ENCODE measurements at regions not wholly inside any gene's neighbourhood (a gene's known extent, or its start where the extent isn't known, plus 50 kb on each side); places are given as distances from the start of the nearest gene placed in this dataset.

- H3K27ac ChIP-seq (ENCODE audit: extremely low read depth, low read depth, low read length): no peak overlapping the region
- DNase-seq (ENCODE audit: extremely low read depth in 1 of 4, low spot score in 3 of 4) (no peak), FAIRE-seq (no peak), ATAC-seq (no peak)
- POLR2A ChIA-PET: no interaction called here
- no peak overlapping the region for H2AFZ ChIP-seq (ENCODE audit: low read depth, low read length)
- CTCF ChIA-PET (ENCODE audit: low intra/inter-chr PET ratio): no interaction called here
- intact Hi-C loops (cut with micrococcal nuclease): no loop called here
- H3K9ac ChIP-seq (ENCODE audit: insufficient read depth in 1 of 2, low read depth in 2 of 2, low read length in 2 of 2): no peak overlapping the region
- H3K27me3 ChIP-seq (ENCODE audit: control insufficient read depth in 2 of 2, insufficient read depth in 2 of 2, low read length in 2 of 2): no peaks in the 10 kb centered on the region
- 0% methylated on average over 1 of the region's 1 CpG for WGBS (ENCODE audit: insufficient coverage, low coverage, missing lambda C conversion rate)
- H4K20me1 ChIP-seq (replicated peaks; ENCODE audit: control insufficient read depth, insufficient read depth, low read length): no peaks in the 10 kb centered on the region
- H3K9me1 ChIP-seq (ENCODE audit: control insufficient read depth, insufficient read depth, low read length): no peaks in the 10 kb centered on the region
- no peak overlapping the region for H3K4me3 ChIP-seq
- H3K4me2 ChIP-seq (ENCODE audit: insufficient read depth, low read length): no peak overlapping the region
- no peaks in the 10 kb centered on the region; the same call in 1 of the 2 replicates for H3K9me3 ChIP-seq (replicated peaks; ENCODE audit: control insufficient read depth, insufficient read depth, low read depth, low read length)
- TF ChIP-seq GTF2F1 (IDR thresholded peaks at IDR 0.05; ENCODE audit: low read depth, low read length) (no peak), ETS2 (tag; IDR thresholded peaks at IDR 0.05; ENCODE audit: borderline replicate concordance, poor library complexity, severe bottlenecking) (no peak), BRCA1 (IDR thresholded peaks at IDR 0.05) (no peak), BRCA1 (CRISPR knock-in tag; IDR thresholded peaks at IDR 0.05) (no peak), RBM22 (IDR thresholded peaks at IDR 0.05; ENCODE audit: low read depth, low read length, poor library complexity, severe bottlenecking) (no peak)
- no peaks in the 10 kb centered on the region for H3K36me3 ChIP-seq (ENCODE audit: control insufficient read depth, insufficient read depth, low read length)
- in situ Hi-C loops (cut with MboI): no loop called here
- BruUV-seq (replicated peaks): no TSS peak
- no peaks in the 10 kb centered on the region for H3K79me2 ChIP-seq (ENCODE audit: control insufficient read depth, insufficient read depth, low read length)
- H3K4me1 ChIP-seq (replicated peaks in 1 of 2; ENCODE audit: control insufficient read depth in 2 of 2, insufficient read depth in 2 of 2, low read length in 2 of 2): no peaks in the 10 kb centered on the region
Observed at GRCh38 chr10:59505926-59506325, 143.6 kb upstream of the FAM13C start.

GRCh38 chr10:59499460-59499859, 137.1 kb upstream of the FAM13C start:
- no peak for FAIRE-seq
- in situ Hi-C loops (cut with MboI): no loop called here
- TF ChIP-seq MAZ (CRISPR knock-in tag; conservative IDR thresholded peaks at IDR 0.05 in 1 of 2, IDR thresholded peaks at IDR 0.05 in 1 of 2): no peak
- TF ChIP-seq ID3 (CRISPR knock-in tag; IDR thresholded peaks at IDR 0.05): no peak
- TF ChIP-seq ID3 (tag; IDR thresholded peaks at IDR 0.05): no peak
- no peak for TF ChIP-seq ZBTB2 (IDR thresholded peaks at IDR 0.05)
- no peak for TF ChIP-seq BACH1 (tag; IDR thresholded peaks at IDR 0.05)
- no peak for TF ChIP-seq MCM2 (IDR thresholded peaks at IDR 0.05; ENCODE audit: low read depth)
- TF ChIP-seq NCOR1 (IDR thresholded peaks at IDR 0.05): no peak
- no peak for TF ChIP-seq THAP12 (CRISPR knock-in tag; IDR thresholded peaks at IDR 0.05)
- no peak for TF ChIP-seq ZBED1 (IDR thresholded peaks at IDR 0.05)
- TF ChIP-seq MIER1 (IDR thresholded peaks at IDR 0.05; ENCODE audit: low read depth): no peak

More at GRCh38 chr10:59499460-59499859, 137.1 kb upstream of the FAM13C start:
- Histone ChIP-seq H3K4me3 (no peak overlapping the region), H3K4me2 (ENCODE audit: insufficient read depth, low read length) (no peak overlapping the region), H4K20me1 (replicated peaks; ENCODE audit: control insufficient read depth, insufficient read depth, low read length) (no peaks in the 10 kb centered on the region), H3K9ac (ENCODE audit: insufficient read depth in 1 of 2, low read depth in 2 of 2, low read length in 2 of 2) (no peak overlapping the region), H2AFZ (ENCODE audit: low read depth, low read length) (no peak overlapping the region), H3K9me3 (replicated peaks; ENCODE audit: control insufficient read depth, insufficient read depth, low read depth, low read length) (peaks cover 3% of the 10 kb centered on the region; the same call in 1 of the 2 replicates), H3K9me1 (ENCODE audit: control insufficient read depth, insufficient read depth, low read length) (no peaks in the 10 kb centered on the region), H3K27me3 (ENCODE audit: control insufficient read depth in 2 of 2, insufficient read depth in 2 of 2, low read length in 2 of 2) (no peaks in the 10 kb centered on the region), H3K4me1 (replicated peaks in 1 of 2; ENCODE audit: control insufficient read depth in 2 of 2, insufficient read depth in 2 of 2, low read length in 2 of 2) (no peaks in the 10 kb centered on the region), H3K27ac (ENCODE audit: extremely low read depth, low read depth, low read length) (no peak overlapping the region), H3K79me2 (ENCODE audit: control insufficient read depth, insufficient read depth, low read length) (no peaks in the 10 kb centered on the region), H3K36me3 (ENCODE audit: control insufficient read depth, insufficient read depth, low read length) (no peaks in the 10 kb centered on the region)
- BruUV-seq (replicated peaks): no TSS peak
- ChIA-PET POLR2A (no interaction called here), CTCF (ENCODE audit: low intra/inter-chr PET ratio) (no interaction called here)
- intact Hi-C loops (cut with micrococcal nuclease): no loop called here
- ATAC-seq: no peak
- 8% methylated on average over 1 of the region's 1 CpG for WGBS (ENCODE audit: insufficient coverage, low coverage, missing lambda C conversion rate)
- DNase-seq (ENCODE audit: extremely low read depth in 1 of 4, low spot score in 3 of 4): no peak
